Stimulated activated naive CD8-positive, alpha-beta T cell treated with anti-CD3 and anti-CD28 coated beads, Interleukin-15, amount 100 ng/mL, for 72 hours (primary cell): ENCODE measurements at regions not wholly inside any gene's neighbourhood (a gene's known extent, or its start where the extent isn't known, plus 50 kb on each side); places are given as distances from the start of the nearest gene placed in this dataset.

ENCODE experiments used
- ATAC-seq: fragments of 150-1000 bp; cut with Tn5 transposase; 2 replicates; pipeline ENCODE4 v1.10.0; 2021; ENCODE audit warnings: mild to moderate bottlenecking, moderate library complexity
- DNase-seq, 2 donors: peaks; one replicate each; pipeline ENCODE4 v3.0.0; 2021 to 2022
- H3K27ac Mint-ChIP-seq, 2 donors: one replicate each; pipeline ENCODE4 v1.8.0; 2022; ENCODE audit warnings: mild to moderate bottlenecking in 2 of 2, mixed read lengths in 2 of 2, moderate library complexity in 2 of 2
- H3K27me3 Mint-ChIP-seq: one replicate; pipeline ENCODE4 v1.8.0; 2022; ENCODE audit warnings: mixed read lengths
- H3K4me1 Mint-ChIP-seq: one replicate; pipeline ENCODE4 v1.8.0; 2022; ENCODE audit warnings: mild to moderate bottlenecking, mixed read lengths
- H3K4me3 Mint-ChIP-seq, 2 donors: one replicate each; pipeline ENCODE4 v1.8.0; 2022; ENCODE audit warnings: mild to moderate bottlenecking in 2 of 2, mixed read lengths in 2 of 2, moderate library complexity in 1 of 2
- H3K9me3 Mint-ChIP-seq, 2 donors: one replicate each; pipeline ENCODE4 v1.8.0; 2022; ENCODE audit warnings: mixed read lengths in 2 of 2

- Mint-ChIP-seq H3K4me1 (no peaks in the 10 kb centered on the region), H3K9me3 (no peaks in the 10 kb centered on the region), H3K27me3 (no peaks in the 10 kb centered on the region), H3K27ac (no peak overlapping the region), H3K4me3 (no peak overlapping the region)
- DNase-seq (no peak), ATAC-seq (no peak)
Measured at GRCh38 chr3:152058856-152059255, 185.4 kb downstream of the SUCNR1 start.

- H3K27me3 Mint-ChIP-seq = no peaks in the 10 kb centered on the region
- no peak overlapping the region for H3K4me3 Mint-ChIP-seq
- H3K4me1 Mint-ChIP-seq = no peaks in the 10 kb centered on the region
- no peak overlapping the region for H3K27ac Mint-ChIP-seq
- DNase-seq (no peak), ATAC-seq (no peak)
- no peaks in the 10 kb centered on the region for H3K9me3 Mint-ChIP-seq
Measured at GRCh38 chr3:152060701-152061100, 187.3 kb downstream of the SUCNR1 start.

DNA sequence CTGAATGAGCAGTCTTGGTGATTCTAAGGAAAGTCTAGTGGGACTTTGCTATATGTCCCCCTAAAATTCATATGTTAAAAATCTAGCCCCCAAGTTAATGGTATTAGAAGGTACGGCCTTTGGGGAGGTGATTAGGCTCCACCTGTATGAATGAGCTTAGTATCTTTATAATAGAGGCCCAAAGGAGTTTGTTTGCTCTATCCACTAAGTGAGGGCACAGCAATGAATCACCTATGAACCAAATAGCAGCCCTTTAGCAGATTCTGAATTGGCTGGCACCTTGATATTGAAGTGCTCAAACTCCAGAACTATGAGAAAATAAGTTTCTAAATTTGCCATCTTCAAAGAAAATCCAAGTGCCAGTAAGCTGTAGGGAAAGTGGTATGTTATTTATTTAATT, 187.9 kb downstream of the SUCNR1 start:
- DNase-seq (no peak), ATAC-seq (no peak)
- Mint-ChIP-seq H3K9me3 (no peaks in the 10 kb centered on the region), H3K4me1 (no peaks in the 10 kb centered on the region), H3K27ac (no peak overlapping the region), H3K27me3 (no peaks in the 10 kb centered on the region), H3K4me3 (no peak overlapping the region)

DNA sequence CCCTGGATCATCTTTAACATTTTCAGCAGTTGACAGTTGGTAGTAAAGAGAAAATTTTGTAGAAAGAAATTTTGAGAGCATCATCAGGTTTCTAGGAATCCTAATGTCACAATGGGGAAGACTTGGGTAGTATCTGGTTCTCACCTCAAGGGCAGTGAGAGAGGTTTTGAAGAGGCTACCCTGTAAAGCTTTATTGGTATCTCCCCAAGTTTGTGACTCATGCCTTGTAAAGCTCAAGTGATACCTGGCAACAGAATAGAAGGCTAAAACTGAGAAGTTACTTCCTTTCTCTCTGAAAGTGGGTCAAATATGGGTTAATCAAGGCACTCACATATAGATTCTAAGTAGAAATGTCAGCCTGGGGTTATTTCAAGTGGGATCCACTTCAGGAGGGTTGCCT, 196.4 kb downstream of the SUCNR1 start:
- H3K4me1 Mint-ChIP-seq = no peaks in the 10 kb centered on the region
- no peak overlapping the region for H3K4me3 Mint-ChIP-seq
- no peaks in the 10 kb centered on the region for H3K9me3 Mint-ChIP-seq
- no peak for DNase-seq
- ATAC-seq = peak; percentile 67
- H3K27me3 Mint-ChIP-seq = peaks cover 6% of the 10 kb centered on the region
- no peak overlapping the region for H3K27ac Mint-ChIP-seq

- ATAC-seq = no peak
- Mint-ChIP-seq H3K4me3 (no peak overlapping the region), H3K4me1 (no peaks in the 10 kb centered on the region)
Measured at GRCh38 chr3:152071315-152071714, 197.4 kb upstream of the MBNL1 start.

GRCh38 chr3:152071924-152072323, 196.8 kb upstream of the MBNL1 start:
- DNase-seq (peak; percentile 8 to 11), ATAC-seq (peak; percentile 80)
- Mint-ChIP-seq H3K9me3 (no peaks in the 10 kb centered on the region), H3K4me1 (no peaks in the 10 kb centered on the region), H3K27ac (no peak overlapping the region), H3K27me3 (peaks cover 6% of the 10 kb centered on the region), H3K4me3 (no peak overlapping the region)

More at GRCh38 chr3:152071315-152071714, 197.4 kb upstream of the MBNL1 start:
- DNase-seq = no peak
- Mint-ChIP-seq H3K9me3 (no peaks in the 10 kb centered on the region), H3K27ac (no peak overlapping the region), H3K27me3 (peaks cover 6% of the 10 kb centered on the region)

GRCh38 chr3:152073267-152073666, 195.5 kb upstream of the MBNL1 start:
- no peak overlapping the region for H3K4me3 Mint-ChIP-seq
- H3K4me1 Mint-ChIP-seq = no peaks in the 10 kb centered on the region
- H3K27ac Mint-ChIP-seq = no peak overlapping the region
- ATAC-seq = no peak
- peaks cover 0 to 3% of the 10 kb centered on the region in 2 donors for H3K9me3 Mint-ChIP-seq
- peaks cover 2% of the 10 kb centered on the region for H3K27me3 Mint-ChIP-seq
- DNase-seq = no peak

GRCh38 chr3:152076148-152076547, 192.6 kb upstream of the MBNL1 start:
- H3K4me3 Mint-ChIP-seq = no peak overlapping the region
- no peak overlapping the region for H3K27ac Mint-ChIP-seq
- ATAC-seq (no peak), DNase-seq (no peak)
- peaks cover 0 to 10% of the 10 kb centered on the region in 2 donors for H3K9me3 Mint-ChIP-seq
- no peaks in the 10 kb centered on the region for H3K27me3 Mint-ChIP-seq
- H3K4me1 Mint-ChIP-seq = no peaks in the 10 kb centered on the region

- ATAC-seq (no peak), DNase-seq (no peak)
- no peaks in the 10 kb centered on the region for H3K4me1 Mint-ChIP-seq
- no peak overlapping the region for H3K4me3 Mint-ChIP-seq
- no peak overlapping the region for H3K27ac Mint-ChIP-seq
- H3K27me3 Mint-ChIP-seq = no peaks in the 10 kb centered on the region
- H3K9me3 Mint-ChIP-seq = peaks cover 0 to 14% of the 10 kb centered on the region in 2 donors
Measured at GRCh38 chr3:152079980-152080379, 188.7 kb upstream of the MBNL1 start.

GRCh38 chr3:152083135-152083534, 185.6 kb upstream of the MBNL1 start:
- H3K27ac Mint-ChIP-seq = no peak overlapping the region
- H3K4me1 Mint-ChIP-seq = no peaks in the 10 kb centered on the region
- H3K4me3 Mint-ChIP-seq = no peak overlapping the region
- peaks cover 0 to 12% of the 10 kb centered on the region in 2 donors for H3K9me3 Mint-ChIP-seq
- H3K27me3 Mint-ChIP-seq = no peaks in the 10 kb centered on the region
- ATAC-seq (no peak), DNase-seq (no peak)

GRCh38 chr3:152084441-152085158, 184.1 kb upstream of the MBNL1 start:
- H3K4me1 Mint-ChIP-seq = no peaks in the 10 kb centered on the region
- H3K27me3 Mint-ChIP-seq = no peaks in the 10 kb centered on the region
- DNase-seq (no peak), ATAC-seq (no peak)
- no peak overlapping the region for H3K27ac Mint-ChIP-seq
- H3K4me3 Mint-ChIP-seq = no peak overlapping the region
- H3K9me3 Mint-ChIP-seq = peaks cover 0 to 4% of the 10 kb centered on the region in 2 donors

GRCh38 chr3:152087153-152087552, 181.6 kb upstream of the MBNL1 start:
- Mint-ChIP-seq H3K4me3 (no peak overlapping the region), H3K9me3 (no peaks in the 10 kb centered on the region), H3K27ac (no peak overlapping the region), H3K4me1 (no peaks in the 10 kb centered on the region), H3K27me3 (no peaks in the 10 kb centered on the region)
- DNase-seq = no peak
- ATAC-seq = no peak

- ATAC-seq (no peak), DNase-seq (no peak)
- Mint-ChIP-seq H3K27ac (no peak overlapping the region), H3K27me3 (no peaks in the 10 kb centered on the region), H3K9me3 (no peaks in the 10 kb centered on the region), H3K4me3 (no peak overlapping the region), H3K4me1 (no peaks in the 10 kb centered on the region)
Measured at GRCh38 chr3:152089528-152089927, 179.2 kb upstream of the MBNL1 start.

GRCh38 chr3:152091725-152092124, 177.0 kb upstream of the MBNL1 start:
- Mint-ChIP-seq H3K4me3 (no peak overlapping the region), H3K27me3 (no peaks in the 10 kb centered on the region), H3K9me3 (no peaks in the 10 kb centered on the region), H3K27ac (no peak overlapping the region), H3K4me1 (no peaks in the 10 kb centered on the region)
- no peak for ATAC-seq
- DNase-seq = no peak

DNA sequence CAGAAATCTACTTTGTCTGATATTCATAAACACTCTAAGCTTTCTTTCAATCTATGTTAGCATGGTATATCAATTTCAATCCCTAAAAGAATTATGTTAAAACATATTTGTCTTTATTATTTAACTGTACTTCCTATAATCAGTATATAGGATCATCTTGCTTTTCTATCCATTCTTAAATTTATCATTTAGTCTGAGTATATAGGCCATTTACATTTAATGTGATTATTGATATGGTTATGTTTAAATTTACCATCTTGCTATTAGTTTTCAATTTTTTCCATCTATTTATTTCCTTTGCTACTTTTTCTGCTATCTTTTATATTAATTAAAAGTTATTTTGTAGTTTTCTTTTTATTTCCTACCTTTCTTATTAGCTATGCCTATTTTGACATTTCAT, 174.8 kb upstream of the MBNL1 start:
- no peak for DNase-seq
- Mint-ChIP-seq H3K9me3 (no peaks in the 10 kb centered on the region), H3K4me3 (no peak overlapping the region), H3K27ac (no peak overlapping the region), H3K4me1 (no peaks in the 10 kb centered on the region), H3K27me3 (no peaks in the 10 kb centered on the region)
- ATAC-seq = no peak

DNA sequence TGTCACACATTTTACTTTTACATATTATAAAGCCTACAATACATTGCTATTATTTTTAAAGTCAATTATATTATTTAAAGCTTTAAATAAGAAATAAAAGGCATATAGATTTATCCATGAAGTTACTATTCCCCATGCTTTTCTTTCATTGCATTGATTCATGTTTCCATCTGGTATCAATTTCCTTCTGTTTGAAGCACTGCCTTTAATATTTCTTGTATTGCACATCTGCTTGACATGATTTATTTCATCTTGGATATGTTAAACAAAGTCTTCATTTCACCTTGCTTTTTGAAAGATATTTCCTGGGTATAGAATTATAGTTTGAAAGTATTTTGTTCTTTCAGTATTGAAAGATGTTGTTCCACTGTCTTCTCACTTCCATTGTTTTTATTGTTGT, 174.3 kb upstream of the MBNL1 start:
- ATAC-seq = no peak
- Mint-ChIP-seq H3K9me3 (no peaks in the 10 kb centered on the region), H3K4me3 (no peak overlapping the region), H3K27ac (peak overlapping the region in 1 of 2 donors; percentile 41), H3K27me3 (no peaks in the 10 kb centered on the region), H3K4me1 (no peaks in the 10 kb centered on the region)
- DNase-seq = no peak

DNA sequence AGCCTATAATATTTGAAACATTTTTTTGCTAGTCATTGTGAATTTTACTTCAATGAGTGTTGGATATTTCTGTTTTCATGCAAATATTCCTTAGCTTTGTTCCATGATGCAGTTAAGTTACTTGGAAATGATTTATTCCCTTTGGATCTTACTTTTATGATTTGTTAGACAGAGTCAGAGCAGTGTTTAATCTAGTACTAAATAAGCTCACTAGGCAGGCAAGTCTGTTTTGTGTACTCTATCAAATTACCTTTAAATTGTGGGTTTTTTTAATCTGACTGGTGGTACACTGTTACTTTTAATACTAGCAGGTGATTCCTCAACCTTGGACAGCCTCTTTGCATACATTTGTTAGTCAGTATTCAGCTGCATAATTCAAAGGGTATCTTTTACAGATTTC, 173.3 kb upstream of the MBNL1 start:
- no peak for ATAC-seq
- H3K4me3 Mint-ChIP-seq = no peak overlapping the region

More for the DNA sequence above, 173.3 kb upstream of the MBNL1 start:
- no peak for DNase-seq
- Mint-ChIP-seq H3K27ac (no peak overlapping the region), H3K9me3 (no peaks in the 10 kb centered on the region), H3K27me3 (no peaks in the 10 kb centered on the region), H3K4me1 (peaks cover 3% of the 10 kb centered on the region)
